ENCODE measurements at regions not wholly inside any gene's neighbourhood (a gene's known extent, or its start where the extent isn't known, plus 50 kb on each side); places are given as distances from the start of the nearest gene placed in this dataset.

DNA sequence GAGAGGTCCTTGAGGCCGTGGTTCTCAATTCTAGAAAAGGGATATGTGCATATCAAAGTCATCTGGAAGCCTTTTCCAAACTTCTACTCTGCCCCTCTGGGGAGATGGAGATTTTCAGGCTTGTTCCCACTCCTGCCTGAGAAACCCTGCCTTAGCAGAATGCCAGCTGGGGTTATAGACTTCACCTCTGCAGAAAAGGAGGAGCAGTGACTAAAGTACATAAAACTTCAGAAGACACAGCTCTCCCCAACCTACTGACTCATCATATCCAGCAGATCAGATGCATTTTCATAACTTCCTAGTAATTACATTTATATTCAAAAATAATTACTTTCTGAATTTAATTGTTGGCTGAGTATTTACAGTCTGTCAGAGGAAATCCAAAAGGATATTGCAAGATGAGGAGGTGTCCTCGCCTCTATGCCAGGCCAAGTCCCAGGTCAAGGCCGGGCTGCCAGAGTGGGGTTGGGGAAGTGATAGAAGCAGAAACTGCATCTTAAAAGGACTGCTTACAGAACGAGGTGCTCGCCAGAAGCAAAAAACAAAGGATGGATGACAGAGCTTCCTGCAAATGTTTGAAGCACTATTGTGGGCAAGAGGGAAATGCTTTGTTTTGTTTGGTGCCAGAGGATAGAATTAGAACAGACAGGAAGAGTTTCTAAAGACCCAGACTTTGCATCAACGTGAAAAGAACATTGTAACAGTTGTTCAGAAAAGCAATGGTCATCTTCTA, 75.6 kb upstream of the APCDD1 start:
- no peak for DNase-seq
- Histone ChIP-seq H3K27ac (ENCODE audit: low read length) (no peak overlapping the region), H3K4me3 (ENCODE audit: low read length) (no peak overlapping the region), H2AFZ (ENCODE audit: low read length) (no peak overlapping the region), H3K9ac (ENCODE audit: low read length) (no peak overlapping the region), H3F3A (ENCODE audit: insufficient read depth, low read length) (no peaks in the 10 kb centered on the region), H3K79me2 (ENCODE audit: low read length) (no peaks in the 10 kb centered on the region), H3K4me1 (ENCODE audit: low read length) (no peaks in the 10 kb centered on the region), H3K9me2 (replicated peaks; ENCODE audit: insufficient read depth, low read length) (no peaks in the 10 kb centered on the region), H4K20me1 (ENCODE audit: insufficient read depth, low read length) (no peaks in the 10 kb centered on the region), H3K27me3 (replicated peaks; ENCODE audit: insufficient read depth, low read length) (no peaks in the 10 kb centered on the region), H3K9me3 (replicated peaks; ENCODE audit: insufficient read depth, low read length) (no peaks in the 10 kb centered on the region), H3K36me3 (replicated peaks; ENCODE audit: insufficient read depth, low read length) (no peaks in the 10 kb centered on the region), H3K4me2 (ENCODE audit: low read depth, low read length) (no peak overlapping the region)
- TF ChIP-seq, protein P1, sequence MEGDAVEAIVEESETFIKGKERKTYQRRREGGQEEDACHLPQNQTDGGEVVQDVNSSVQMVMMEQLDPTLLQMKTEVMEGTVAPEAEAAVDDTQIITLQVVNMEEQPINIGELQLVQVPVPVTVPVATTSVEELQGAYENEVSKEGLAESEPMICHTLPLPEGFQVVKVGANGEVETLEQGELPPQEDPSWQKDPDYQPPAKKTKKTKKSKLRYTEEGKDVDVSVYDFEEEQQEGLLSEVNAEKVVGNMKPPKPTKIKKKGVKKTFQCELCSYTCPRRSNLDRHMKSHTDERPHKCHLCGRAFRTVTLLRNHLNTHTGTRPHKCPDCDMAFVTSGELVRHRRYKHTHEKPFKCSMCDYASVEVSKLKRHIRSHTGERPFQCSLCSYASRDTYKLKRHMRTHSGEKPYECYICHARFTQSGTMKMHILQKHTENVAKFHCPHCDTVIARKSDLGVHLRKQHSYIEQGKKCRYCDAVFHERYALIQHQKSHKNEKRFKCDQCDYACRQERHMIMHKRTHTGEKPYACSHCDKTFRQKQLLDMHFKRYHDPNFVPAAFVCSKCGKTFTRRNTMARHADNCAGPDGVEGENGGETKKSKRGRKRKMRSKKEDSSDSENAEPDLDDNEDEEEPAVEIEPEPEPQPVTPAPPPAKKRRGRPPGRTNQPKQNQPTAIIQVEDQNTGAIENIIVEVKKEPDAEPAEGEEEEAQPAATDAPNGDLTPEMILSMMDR (IDR thresholded peaks at IDR 0.05; ENCODE audit: low read length), result no peak
- TF ChIP-seq EZH2phosphoT487 (IDR thresholded peaks at IDR 0.05; ENCODE audit: low read length) (no peak), EZH2 (optimal IDR thresholded peaks at IDR 0.05; ENCODE audit: low read depth, low read length) (no peak)

DNA sequence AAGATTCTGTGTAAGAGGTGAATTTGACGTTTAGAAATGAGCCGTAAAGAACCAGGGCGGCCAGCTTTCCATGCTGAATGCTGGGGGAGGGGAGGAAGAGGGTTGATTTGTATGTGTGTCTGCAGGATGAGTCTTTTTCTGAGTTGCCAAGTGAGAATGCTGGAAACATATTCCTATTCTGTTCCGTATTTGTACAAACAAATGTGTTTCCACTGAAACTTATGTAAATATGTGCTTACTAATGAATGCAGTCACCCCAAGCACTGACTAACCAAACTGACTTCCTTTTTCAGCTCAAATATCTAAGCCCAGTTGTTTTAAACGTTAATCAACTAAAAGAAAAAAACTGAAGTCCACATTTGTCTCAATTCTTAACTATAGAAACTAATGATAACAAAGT, 74.9 kb upstream of the APCDD1 start:
- no peak for TF ChIP-seq EZH2phosphoT487 (IDR thresholded peaks at IDR 0.05; ENCODE audit: low read length)
- TF ChIP-seq EZH2 (optimal IDR thresholded peaks at IDR 0.05; ENCODE audit: low read depth, low read length), result no peak
- Histone ChIP-seq H3K36me3 (replicated peaks; ENCODE audit: insufficient read depth, low read length) (no peaks in the 10 kb centered on the region), H3K27me3 (replicated peaks; ENCODE audit: insufficient read depth, low read length) (no peaks in the 10 kb centered on the region), H4K20me1 (ENCODE audit: insufficient read depth, low read length) (no peaks in the 10 kb centered on the region), H3K4me3 (ENCODE audit: low read length) (no peak overlapping the region), H3K9me3 (replicated peaks; ENCODE audit: insufficient read depth, low read length) (no peaks in the 10 kb centered on the region), H3K9ac (ENCODE audit: low read length) (no peak overlapping the region), H3K4me2 (ENCODE audit: low read depth, low read length) (no peak overlapping the region), H3K4me1 (ENCODE audit: low read length) (no peaks in the 10 kb centered on the region), H3F3A (ENCODE audit: insufficient read depth, low read length) (no peaks in the 10 kb centered on the region), H3K27ac (ENCODE audit: low read length) (no peak overlapping the region), H3K9me2 (replicated peaks; ENCODE audit: insufficient read depth, low read length) (no peaks in the 10 kb centered on the region), H3K79me2 (ENCODE audit: low read length) (no peaks in the 10 kb centered on the region), H2AFZ (ENCODE audit: low read length) (no peak overlapping the region)
- DNase-seq, result no peak

DNA sequence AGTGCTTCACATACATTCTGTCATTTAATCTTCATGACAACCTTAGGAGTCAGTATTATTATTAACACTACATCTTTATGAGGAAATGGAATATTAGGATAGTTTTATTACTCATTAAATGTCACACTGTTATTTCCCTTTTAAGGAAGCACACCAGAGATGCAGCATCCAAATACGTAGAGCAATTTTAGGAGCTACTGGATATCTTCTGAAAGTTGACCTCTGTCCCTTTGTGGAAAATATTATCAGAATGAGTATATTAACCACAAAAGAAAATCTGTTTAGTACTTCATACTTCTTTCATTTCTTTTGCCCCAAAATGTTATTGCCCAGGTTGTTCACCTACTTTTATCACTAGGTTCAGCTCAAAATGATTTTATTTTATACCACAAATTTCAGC, 72.9 kb upstream of the APCDD1 start:
- no peak overlapping the region for H2AFZ ChIP-seq (ENCODE audit: low read length)
- TF ChIP-seq, protein P1 (IDR thresholded peaks at IDR 0.05; ENCODE audit: low read length), result no peak
- no peak for TF ChIP-seq EZH2phosphoT487 (IDR thresholded peaks at IDR 0.05; ENCODE audit: low read length)
- no peak for TF ChIP-seq EZH2 (optimal IDR thresholded peaks at IDR 0.05; ENCODE audit: low read depth, low read length)
- H4K20me1 ChIP-seq (ENCODE audit: insufficient read depth, low read length), result no peaks in the 10 kb centered on the region
- H3K27me3 ChIP-seq (replicated peaks; ENCODE audit: insufficient read depth, low read length), result no peaks in the 10 kb centered on the region
- H3K9ac ChIP-seq (ENCODE audit: low read length), result no peak overlapping the region
- no peak overlapping the region for H3K27ac ChIP-seq (ENCODE audit: low read length)
- H3K4me3 ChIP-seq (ENCODE audit: low read length), result no peak overlapping the region
- H3K36me3 ChIP-seq (replicated peaks; ENCODE audit: insufficient read depth, low read length), result no peaks in the 10 kb centered on the region
- no peak overlapping the region for H3K4me2 ChIP-seq (ENCODE audit: low read depth, low read length)
- no peaks in the 10 kb centered on the region for H3K4me1 ChIP-seq (ENCODE audit: low read length)
- H3K9me2 ChIP-seq (replicated peaks; ENCODE audit: insufficient read depth, low read length), result no peaks in the 10 kb centered on the region
- H3K9me3 ChIP-seq (replicated peaks; ENCODE audit: insufficient read depth, low read length), result no peaks in the 10 kb centered on the region
- no peaks in the 10 kb centered on the region for H3K79me2 ChIP-seq (ENCODE audit: low read length)
- H3F3A ChIP-seq (ENCODE audit: insufficient read depth, low read length), result no peaks in the 10 kb centered on the region
- DNase-seq, result no peak

DNA sequence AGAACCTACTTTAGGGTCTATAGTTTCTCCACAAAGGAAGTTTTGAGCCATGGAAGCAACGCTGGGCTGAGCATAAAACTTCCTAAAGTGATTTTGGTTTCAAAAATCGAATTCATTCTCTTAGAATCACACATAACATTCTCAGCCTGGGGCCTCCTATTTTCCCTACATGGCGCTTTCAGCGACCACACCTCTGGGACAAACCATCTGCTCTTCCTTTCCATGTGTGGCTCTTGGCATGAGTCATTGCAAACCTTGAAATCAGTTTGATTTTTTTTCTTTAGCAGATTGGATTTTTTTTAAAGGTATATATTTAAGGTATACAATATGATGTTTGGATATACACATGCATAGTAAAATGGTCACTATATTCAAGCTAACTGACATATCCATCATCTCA, 72.5 kb upstream of the APCDD1 start:
- no peak overlapping the region for H3K4me3 ChIP-seq (ENCODE audit: low read length)
- no peaks in the 10 kb centered on the region for H3K9me3 ChIP-seq (replicated peaks; ENCODE audit: insufficient read depth, low read length)
- no peaks in the 10 kb centered on the region for H3K9me2 ChIP-seq (replicated peaks; ENCODE audit: insufficient read depth, low read length)
- H3K36me3 ChIP-seq (replicated peaks; ENCODE audit: insufficient read depth, low read length), result no peaks in the 10 kb centered on the region
- TF ChIP-seq, protein P1 (IDR thresholded peaks at IDR 0.05; ENCODE audit: low read length), result no peak
- no peak for TF ChIP-seq EZH2phosphoT487 (IDR thresholded peaks at IDR 0.05; ENCODE audit: low read length)
- no peak for TF ChIP-seq EZH2 (optimal IDR thresholded peaks at IDR 0.05; ENCODE audit: low read depth, low read length)
- H4K20me1 ChIP-seq (ENCODE audit: insufficient read depth, low read length), result no peaks in the 10 kb centered on the region
- no peak overlapping the region for H3K4me2 ChIP-seq (ENCODE audit: low read depth, low read length)
- H3F3A ChIP-seq (ENCODE audit: insufficient read depth, low read length), result no peaks in the 10 kb centered on the region
- no peaks in the 10 kb centered on the region for H3K27me3 ChIP-seq (replicated peaks; ENCODE audit: insufficient read depth, low read length)
- no peak overlapping the region for H3K27ac ChIP-seq (ENCODE audit: low read length)
- H3K9ac ChIP-seq (ENCODE audit: low read length), result no peak overlapping the region
- H3K79me2 ChIP-seq (ENCODE audit: low read length), result no peaks in the 10 kb centered on the region
- H3K4me1 ChIP-seq (ENCODE audit: low read length), result no peaks in the 10 kb centered on the region
- H2AFZ ChIP-seq (ENCODE audit: low read length), result no peak overlapping the region
- no peak for DNase-seq

All from MM.1S (cell line).